GM19372 (cell line): ENCODE measurements at regions not wholly inside any gene's neighbourhood (a gene's known extent, or its start where the extent isn't known, plus 50 kb on each side); places are given as distances from the start of the nearest gene placed in this dataset.
"Not testable (repeated sequence)": the region's sequence is repeated elsewhere in the genome, so short reads cannot be mapped to it uniquely, and the experiment has no call there.

ENCODE experiments used
- ATAC-seq: cut with Tn5 transposase; IDR thresholded peaks from one replicate; pipeline ENCODE4 v1.9.1; 2021; ENCODE audit warnings: mild to moderate bottlenecking, low read depth, moderate library complexity; ENCODE audit not compliant: unreplicated experiment

DNA sequence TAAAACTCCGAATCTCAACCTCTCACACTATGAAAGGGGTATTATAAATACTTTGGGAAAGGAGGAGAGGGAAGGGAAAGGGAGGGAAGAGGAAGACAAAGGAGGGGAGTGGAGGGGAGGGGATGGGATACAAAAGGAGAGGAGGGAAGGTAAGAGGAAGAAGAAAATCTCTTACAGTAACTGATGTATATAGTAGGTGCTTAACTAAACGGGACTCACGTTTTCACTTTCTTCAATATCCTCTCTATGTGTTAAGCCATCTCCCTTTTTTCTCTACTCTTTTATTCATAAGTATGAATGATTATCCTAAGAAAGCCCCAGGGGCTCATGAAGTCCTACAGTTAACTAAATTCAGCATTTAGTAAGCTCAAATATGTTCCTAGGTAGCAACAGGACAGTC, 729.6 kb upstream of the NR2F2 start:
- no peak for ATAC-seq

DNA sequence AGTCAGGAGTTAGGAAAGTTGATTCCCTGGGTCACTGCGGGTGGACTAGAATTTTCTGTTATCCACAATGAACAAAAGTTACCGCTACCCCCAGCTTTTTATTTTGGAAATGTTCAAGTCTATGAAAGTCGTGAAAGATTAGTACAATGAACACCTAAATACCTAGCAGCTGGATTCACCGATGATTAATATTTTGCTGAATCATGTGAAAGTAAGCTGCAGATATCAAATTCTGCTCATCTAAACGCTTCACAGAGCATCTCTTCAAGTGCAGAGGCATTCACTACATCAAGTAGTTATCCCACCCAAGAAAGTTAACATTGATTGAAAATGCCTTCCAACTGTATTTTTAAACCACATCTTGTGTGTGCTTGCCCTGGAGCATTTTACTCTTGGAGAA, 729.0 kb upstream of the NR2F2 start:
- ATAC-seq: no peak

DNA sequence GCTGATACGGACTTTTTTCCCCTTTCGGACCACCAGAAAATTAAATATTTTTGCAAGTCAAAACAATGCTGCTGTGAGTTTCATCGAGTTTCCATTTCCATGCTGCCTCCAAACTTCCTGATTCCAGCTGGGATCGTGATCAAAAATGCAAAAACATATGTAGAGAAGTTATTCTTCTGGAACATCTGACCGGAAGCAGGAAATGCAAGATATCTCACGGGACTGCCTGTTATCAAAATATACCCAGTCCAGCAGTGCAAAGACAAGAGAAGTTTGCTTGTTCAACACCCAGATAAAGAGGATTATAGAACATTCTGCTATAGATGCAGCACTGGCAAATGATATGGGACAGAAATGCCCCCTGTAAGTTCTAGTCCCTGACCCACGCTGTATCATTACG, 726.7 kb upstream of the NR2F2 start:
- no peak for ATAC-seq

DNA sequence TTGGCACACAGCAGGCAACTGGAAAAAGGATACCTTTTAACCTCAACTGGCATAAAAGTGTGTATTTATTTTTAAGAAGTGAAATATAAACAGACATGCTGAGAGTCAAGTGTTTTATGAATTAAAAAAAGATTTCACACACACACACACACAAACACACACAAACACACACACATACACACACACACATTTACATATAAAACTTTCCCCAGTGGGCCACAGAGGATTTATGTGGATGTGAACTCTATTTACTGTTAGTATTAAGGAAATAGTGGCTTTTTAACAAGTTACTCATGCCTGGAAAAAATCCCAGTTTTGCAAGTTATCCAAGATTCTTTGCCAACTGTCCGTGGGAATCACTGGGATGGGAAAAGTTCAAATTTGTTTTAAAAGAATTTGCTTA, 725.9 kb upstream of the NR2F2 start:
- no peak for ATAC-seq

DNA sequence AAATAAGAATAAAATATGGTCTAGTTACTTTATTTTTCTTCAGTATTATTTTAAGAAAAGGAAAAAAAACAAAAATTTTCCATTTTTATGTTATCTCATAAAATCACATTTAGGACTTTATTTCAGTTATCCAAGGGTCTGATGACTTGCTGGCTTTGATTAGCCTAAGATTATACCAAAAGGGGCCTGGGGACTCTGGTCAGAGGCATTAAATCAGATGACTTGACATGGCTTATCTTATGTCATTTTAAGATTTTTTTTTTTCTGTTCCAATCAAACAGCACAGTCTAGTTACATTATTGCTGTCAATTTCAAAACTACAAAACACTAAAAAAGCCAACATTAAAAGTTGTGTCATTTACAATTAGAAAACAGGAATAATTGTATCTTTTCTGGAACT, 725.4 kb upstream of the NR2F2 start:
- ATAC-seq: no peak

DNA sequence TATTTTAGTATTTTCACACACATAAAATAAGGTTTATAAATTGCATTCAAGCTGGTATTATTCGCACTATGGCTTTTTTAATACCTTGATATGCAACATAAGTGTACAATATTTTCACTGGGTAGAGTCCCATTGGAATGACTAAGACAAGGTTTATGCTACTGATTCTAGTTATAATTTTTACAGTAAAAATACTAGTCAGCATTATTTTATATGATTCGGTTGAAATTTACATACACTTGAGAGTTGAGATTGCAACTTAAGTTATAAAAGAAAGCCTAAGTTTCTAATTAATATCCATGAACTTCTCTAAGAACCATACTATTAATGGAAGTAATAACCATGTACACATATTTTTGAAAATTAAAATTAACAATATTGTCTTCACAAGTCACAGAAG, 723.9 kb upstream of the NR2F2 start:
- no peak for ATAC-seq

DNA sequence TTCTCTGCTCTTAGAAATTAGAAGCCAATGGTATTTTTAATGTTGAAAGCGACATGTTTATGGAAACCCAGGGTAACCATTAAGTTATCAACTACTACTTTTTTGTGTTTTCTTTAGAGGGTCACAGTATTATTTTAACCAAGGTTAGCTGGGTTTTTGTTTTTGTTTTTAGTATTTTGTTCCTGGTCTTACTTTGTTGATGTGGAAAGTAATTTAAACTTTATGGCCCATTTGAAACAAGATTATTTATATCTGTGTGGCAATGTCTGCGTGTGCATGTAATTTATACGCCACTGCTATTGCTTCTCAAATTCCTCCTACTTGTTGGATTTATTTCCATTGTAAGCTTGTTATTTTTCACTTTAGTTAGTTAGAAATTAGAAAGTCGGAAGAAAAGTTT, 722.1 kb upstream of the NR2F2 start:
- ATAC-seq: no peak

DNA sequence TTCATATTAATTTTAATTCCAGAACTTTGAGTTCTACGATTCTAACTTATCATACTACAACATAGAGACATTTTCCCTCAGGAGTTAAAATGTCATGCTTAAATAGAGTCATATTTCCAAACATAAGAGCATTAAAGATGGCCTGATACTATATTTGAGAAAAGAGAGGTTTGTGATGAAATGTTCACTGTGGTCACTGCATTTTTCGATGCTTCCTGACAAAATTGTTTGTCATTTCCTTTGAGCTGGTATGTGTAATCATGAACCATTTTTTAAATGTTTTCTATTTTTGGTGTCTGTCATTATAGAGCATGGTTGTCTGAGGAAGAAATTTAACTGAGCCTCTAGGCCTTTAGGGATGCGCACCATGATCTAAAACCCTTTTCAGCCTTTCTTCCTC, 721.4 kb upstream of the NR2F2 start:
- ATAC-seq: no peak

DNA sequence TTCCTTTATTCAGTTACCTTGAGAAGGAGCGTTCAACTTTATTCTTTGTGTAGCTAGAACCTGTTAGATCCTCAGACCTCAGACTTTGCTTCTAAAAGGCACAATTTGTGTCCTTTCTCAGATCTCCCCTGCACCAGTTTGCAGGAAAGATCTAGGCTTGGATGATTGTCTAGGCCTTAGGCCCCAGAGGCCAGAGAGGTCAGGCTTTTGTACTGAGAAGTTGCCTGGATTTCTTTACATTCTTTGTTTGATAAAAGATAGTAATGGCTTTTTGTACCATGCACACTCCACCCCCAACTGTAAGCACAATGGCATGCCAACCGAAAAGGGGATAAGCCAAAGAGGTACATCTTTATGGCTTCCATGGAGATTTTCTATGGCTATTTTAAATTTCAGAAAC, 719.6 kb upstream of the NR2F2 start:
- ATAC-seq: no peak

DNA sequence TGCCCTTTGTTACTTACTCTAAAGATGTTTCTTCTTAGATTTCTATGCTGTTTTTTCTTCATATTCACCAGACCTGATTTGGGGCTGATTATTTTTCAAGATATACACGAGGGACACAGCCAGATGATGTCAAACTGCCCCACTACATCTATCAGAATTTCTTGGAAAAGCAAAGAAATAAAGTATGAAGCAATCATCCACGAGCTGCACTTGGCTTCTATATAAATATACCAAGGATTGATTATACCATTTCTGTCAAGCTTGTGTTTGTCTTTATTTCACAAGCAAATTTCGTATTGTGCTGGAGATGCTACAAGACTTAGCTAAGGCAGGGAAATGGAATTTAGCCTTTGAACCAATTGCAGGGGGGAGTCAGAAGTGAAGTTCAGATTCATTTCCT, 715.1 kb upstream of the NR2F2 start:
- ATAC-seq: no peak

DNA sequence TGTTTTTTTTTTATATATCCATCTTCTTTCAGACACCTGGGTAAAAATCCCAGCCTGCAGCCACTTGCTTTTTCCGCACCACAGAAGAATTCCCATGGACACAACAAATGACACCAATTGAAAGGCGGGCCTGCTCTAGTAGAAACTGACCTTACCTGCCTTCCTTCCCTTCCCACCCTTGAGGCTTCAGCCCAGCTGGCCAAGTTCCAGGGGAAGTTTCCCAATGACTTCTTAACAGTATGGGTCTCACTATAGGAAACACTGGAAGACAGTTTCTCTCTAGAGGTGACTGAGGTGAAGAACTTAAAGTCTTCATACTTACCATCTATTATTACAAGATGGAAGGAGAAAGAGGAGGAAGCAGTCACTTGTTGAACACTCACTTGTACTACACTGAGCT, 714.2 kb upstream of the NR2F2 start:
- no peak for ATAC-seq

DNA sequence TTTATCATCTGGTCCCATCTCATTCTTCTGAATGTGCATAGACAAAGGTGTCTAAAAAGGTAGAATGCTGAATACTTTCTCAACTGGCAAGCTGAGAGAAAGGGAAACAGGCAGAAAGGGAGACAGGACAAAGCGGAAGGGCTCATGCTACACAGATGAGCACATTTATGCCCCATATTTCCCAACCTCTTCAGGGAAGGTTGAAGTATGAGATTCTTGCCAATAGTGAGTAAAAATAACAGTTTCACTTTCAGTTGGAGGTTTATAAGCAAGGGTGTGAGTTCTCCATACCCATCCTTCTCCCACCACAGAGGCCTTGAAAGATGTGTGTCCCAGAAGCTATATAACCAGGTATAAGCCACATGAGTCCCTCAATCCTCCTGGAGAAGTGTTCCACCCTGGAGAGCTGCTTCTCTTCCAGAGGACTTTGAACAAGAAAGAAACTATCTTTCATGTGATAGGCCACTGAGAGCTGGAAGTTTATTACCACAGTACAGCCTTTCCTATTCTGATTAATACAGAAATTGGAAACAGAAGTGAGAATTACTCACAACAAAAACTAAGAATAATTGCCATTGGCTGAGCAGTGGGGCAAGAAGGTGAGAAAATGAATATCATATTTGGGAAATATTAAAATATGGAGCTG, 709.4 kb upstream of the NR2F2 start:
- ATAC-seq: peak; percentile 60

DNA sequence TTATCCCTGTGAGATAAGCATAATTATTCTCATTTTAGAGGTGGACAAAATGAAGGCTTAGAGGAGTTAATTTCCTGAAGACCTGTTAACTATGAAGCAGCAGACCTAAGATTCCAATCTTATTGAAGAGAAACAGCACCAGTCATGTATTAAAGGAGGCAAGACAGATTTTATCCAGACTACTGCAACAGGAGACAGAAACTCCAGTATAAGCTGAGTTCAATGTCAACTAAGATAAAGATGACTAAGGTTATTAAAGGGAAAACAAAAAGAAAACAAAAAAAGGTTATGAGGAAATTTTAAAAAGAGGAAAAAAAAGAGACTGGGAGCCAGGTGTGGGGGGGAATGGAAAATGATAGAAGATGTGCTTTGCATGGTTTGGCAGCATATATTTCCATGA, 707.7 kb upstream of the NR2F2 start:
- ATAC-seq: no peak

DNA sequence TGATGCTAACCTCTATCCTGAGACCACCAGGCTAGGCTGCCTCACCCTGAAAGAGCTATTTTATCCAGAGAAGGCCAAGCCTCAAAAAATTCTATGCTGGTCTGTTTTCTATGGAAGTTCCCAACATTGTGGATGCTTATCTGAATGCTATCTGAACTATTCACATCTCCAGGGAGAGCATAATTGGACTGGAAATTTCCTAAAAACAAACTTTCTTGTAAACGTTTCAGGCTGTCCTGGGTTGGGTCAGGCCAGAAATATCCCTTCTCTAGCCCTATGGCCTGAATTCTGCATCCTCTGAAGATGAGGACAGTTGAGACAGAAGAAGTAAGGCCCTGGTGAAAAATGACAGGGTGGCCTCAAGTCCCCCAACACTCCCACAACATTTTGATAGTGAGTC, 706.4 kb upstream of the NR2F2 start:
- no peak for ATAC-seq

DNA sequence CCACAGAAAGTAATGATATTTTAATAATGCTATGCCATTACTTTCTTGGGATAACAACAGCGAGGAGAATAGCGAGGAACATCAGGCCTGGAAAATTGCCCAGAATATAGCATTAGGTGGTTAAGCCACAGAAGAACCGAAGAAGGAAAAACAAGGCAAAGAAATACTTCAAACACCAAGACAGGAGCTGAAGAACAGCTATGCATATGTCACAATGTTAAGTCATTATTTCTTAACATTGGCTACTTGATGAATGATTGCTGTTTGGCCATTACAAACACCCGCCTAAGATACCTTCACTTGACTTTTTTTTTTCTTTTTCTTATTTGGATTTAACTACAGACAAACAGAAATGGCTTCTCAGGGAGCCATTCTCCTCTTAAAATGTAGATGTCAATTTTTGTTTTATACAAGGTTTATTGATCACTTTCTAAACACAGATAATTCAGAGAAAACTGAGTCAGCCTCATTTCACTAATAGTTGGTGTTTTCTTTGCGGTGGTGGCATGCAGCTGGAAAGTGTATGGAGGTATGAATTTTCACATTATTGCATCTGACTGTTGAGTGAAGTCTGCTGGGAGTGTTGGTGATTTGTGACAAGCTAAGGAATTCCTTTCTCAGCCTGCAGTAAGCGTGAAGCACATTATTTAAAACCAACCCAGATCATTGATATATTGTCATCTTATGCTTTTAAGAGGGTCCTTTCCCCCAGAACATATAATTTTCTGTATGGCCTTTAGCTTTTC, 705.7 kb upstream of the NR2F2 start:
- ATAC-seq: no peak

DNA sequence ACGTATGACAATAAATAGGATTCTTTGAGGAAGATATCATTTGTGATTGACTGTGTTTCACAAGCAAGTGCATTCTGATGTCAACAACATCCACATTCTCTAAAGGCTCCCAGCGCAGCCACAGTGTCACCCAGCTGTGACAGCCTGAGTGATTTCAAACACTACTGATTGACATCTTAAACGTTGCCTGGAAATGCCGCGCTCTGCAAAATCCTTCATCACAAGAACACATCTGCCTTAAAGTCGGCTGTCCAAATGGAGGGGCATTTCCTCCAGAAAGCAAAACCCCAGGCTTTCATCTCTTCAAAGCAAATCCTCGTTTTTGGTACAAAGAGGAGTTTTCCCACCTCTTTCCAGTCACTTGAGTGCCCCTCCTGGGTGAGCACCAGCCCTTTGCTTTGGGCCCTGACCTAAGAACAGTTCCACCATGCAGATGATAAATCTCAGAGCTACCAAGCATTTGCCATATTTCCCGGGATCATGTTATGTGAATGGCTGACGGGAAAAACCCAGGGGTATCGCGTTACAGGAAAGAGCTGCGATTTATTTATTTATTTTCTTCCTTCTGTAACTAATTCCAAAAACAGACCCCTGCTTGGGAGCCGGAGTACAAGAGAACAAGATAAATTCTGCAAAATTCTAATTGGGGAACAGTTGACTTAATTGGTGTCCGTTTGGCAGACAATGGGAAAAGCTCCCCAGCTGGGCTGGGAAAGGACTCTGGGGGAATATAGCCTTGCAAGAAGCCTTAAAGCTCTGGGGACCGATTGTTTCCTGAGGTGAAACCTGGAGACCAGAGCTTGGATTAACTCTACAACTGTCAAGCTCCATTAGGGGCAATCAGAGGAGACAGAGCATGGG, 703.8 kb upstream of the NR2F2 start:
- no peak for ATAC-seq

DNA sequence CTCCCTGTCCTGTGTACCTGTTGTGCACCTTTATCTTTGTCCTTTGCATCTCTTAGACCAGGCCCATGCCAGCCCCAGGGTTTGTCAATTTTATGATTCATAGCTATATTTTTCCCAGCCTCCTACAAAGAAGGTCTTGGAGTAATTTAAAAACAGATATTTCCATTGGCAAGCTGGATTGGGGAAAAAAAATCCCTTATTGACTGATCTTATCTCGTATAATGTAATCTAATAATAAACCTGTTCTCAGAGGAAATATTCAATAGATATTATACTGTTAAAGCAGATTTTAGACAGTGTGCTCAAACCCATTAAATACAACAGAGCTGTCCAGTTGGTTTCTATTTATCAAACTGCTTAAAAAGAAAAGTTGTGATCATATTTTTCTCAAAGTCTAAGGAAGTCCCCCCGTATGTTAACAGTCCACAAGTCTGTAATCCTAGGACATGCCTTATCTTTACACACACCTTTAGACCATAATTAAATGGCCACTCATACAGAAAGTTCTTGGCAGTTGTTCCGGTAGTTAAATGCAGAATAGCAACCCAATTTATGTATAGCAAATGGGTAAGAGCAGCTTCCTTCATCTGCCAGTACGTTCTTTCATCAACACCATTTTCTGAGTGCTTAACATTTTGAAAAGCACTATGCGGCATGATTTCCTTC, 700.9 kb upstream of the NR2F2 start:
- no peak for ATAC-seq

DNA sequence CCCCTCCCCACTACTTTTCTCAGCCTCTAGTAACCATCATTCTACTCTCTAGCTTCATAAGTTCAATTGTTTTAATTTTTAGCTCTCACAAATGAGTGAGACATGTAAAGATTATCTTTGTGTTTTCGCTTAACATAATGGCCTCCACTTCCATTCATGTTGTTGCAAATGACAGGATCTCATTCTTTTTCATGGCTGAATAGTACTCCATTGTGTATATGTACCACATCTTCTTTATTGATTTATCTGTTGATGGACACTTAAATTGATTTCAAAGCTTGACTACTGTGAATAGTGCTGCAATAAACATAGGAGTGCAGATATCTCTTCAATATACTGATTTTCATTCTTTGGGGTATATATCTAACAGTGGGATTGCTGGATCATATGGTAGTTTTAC, 699.8 kb upstream of the NR2F2 start:
- ATAC-seq: no peak

DNA sequence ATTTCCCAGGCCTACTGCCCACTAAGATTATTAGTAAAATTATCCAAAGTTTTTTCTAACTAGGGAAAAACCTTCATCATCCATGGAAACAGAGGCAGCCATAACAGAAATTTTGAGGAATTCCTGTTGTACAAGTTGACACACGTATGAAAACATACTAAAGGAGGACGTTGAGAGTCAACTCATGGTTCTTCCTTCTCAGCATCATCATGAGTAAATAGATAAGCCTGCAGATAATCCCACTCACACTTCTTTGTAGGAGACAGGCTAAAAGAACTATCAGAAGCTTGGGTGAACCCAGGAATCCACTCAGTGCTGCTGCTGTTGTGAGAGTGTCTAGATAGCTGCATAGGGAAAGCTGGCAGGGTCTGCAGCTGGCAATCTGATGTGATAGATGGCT, 694.8 kb upstream of the NR2F2 start:
- no peak for ATAC-seq

DNA sequence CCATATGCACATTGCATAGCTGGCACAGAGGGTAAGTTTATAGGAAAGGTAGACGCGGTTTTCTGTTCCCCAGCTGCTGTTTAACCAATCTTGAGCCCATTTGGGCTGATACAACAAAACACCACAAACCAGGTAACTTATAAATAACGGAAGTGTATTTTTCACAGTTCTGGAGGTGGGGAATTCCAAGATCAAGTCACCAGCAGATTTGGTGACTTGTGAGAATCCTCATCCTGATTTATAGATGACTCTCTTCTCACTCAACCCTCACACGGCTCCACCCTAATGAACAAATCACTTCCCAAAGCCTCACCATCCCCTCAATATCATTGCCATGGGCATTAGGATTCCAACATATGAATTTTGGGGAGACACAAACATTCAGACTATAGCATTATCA, 694.4 kb upstream of the NR2F2 start:
- ATAC-seq: no peak

DNA sequence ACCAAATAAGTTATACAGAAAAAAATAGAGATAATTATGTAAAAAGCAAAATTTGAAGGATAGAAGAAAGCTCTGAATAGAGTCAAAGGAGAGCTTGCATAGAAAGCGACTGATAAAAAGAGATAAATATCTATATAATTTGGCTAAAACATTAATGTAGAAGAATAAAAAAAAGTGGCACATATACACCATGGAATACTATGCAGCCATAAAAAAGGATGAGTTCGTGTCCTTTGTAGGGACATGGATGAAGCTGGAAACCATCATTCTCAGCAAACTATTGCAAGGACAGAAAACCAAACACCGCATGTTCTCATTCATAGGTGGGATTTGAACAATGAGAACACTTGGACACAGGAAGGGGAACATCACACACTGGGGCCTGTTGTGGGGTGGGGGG, 693.3 kb upstream of the NR2F2 start:
- not testable (repeated sequence) for ATAC-seq
